ENCODE measurements at regions not wholly inside any gene's neighbourhood (a gene's known extent, or its start where the extent isn't known, plus 50 kb on each side); places are given as distances from the start of the nearest gene placed in this dataset.

DNA sequence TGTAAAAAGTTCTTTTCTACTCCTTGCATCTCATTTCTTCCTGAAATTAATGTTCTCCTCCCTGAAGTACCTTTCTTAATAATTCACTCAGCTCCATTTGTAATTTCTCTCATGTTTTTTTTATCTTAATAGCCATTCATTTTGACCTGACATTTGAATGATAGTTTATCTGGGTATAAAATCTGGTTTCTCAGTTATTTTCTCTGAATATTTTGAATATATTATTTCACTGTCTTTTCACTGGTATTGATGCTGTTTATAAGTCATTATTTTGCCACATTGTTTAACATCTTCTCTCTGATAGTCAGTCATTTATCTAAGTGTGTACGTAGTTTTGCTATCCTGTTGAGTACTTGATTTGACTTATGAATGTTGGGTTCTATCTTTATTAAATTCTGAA, 68.8 kb upstream of the ARHGAP18 start:
- no peak for DNase-seq

DNA sequence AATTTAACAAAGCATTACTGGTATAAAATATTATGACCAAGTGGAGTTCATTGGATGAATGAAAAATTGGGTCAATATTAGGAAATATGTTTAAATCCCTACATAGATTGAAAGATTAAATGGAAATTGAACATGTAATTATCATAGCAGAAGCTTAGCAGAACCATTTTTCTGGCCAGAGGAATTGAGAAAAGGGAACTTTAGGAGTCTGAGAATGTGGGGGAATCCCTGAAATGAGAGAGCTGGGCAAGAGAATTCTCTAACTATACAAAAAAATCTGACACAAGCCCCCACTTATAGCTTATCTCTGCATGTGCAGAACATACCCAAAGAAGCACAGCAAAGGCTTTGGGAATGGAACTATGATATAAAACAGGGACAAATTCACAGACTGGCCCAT, 67.4 kb upstream of the ARHGAP18 start:
- DNase-seq, result no peak

DNA sequence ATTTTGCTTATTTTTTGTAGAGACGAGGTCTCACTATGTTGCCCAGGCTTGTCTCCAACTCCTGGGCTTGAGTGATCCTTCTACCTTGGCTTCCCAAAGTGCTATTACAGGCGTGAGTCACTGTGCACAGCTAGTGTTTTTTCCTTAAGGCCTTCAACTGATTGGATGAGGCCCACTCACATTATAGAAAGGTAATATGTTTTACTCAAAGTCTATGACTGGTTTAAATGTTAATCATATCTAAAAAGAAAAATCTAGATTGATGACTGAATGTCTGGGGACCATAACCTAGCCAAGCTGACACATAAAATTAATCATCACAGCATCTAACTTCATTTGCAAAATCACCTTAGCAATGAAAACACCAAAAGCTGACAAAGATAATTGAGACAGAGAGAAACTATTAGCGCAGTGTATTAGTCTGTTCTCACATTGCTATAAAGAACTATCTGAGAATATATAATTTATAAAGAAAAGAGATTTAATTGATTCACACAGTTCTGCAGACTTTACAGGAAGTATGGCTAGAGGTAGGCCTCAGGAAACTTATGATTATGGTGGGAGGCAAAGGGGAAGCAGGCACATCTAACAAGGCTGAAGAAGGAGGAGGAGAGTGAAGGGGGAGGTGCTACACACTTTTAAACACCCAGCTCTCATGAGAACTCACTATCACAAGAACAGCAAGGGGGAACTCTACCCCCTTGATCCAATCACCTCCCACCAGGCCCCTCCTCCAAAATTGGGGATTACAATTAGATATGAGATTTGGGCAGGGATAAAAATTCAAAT, 66.8 kb upstream of the ARHGAP18 start:
- no peak for DNase-seq

DNA sequence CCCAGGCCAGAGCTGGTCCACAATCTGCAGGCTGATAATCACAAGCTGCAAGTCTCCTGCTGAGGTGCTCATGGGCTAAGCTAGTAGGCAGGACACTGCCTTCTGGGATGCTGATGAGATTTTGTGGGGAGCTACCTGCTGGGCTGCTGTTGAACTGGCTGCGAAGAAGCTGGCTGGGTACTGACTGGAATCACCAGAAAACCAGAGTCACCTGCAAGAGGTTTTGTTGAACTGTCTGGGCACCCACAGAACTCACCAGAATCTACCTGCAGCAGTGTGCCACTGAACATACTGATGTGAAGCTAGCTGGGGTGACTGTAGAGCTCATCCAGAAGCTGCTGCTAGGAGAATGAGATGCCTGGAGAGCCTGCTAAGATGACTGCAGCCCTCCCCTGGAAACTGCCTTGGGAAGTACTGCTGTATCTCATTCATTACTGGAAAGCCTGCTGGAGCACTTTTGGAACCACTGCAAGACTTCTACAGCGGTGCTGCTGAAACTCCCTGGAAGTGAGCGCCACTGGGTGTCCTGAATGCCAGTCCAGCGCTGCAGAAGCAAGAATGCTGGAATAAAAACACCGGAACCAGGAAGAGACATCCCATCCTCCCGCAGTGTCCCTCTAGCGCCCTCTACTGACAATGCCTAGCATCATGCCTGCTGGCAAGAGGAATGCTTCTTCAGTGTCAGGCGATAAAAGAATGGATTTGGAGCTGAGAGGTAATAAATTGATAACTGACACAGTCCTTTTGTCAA, 64.9 kb upstream of the ARHGAP18 start:
- peak; percentile 88 for DNase-seq

DNA sequence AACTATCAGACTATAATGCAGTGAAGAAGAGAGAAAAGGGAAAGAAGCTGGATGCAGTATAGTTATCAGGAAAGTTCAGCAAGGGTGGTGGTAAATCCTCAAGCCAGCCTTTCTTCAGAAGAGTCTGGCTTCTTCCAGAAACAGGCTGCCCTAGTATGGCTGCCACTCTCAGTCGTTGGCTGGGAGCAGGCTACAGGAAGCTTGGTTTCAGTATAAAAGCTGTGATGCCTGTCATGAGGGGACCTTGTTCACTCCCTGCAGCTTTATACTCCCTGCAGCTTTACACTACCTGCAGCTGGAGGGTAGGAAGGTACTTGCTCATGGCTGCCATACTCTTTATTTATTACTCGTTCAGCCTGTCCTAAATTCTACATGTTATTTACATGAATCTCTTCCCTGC, 63.3 kb upstream of the ARHGAP18 start:
- DNase-seq, result no peak

DNA sequence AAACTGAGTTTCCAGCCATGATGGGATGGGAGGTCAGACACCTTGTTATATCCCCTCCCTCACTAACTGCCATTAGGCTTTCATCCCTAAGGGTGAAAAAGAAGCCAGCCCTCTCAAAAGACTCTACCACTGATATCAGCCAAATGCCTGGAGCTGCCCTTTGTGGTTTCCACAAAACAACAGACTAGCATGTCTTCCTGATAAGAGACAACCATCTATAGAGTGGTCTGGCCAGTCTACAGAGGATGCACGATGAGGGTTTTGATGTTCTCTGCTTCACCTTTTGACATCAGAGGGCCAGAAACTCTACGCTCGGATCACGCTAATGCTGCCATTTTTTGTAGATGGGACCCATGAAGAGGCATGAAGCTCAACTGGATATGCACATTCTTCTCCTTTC, 61.7 kb upstream of the ARHGAP18 start:
- no peak for DNase-seq

DNA sequence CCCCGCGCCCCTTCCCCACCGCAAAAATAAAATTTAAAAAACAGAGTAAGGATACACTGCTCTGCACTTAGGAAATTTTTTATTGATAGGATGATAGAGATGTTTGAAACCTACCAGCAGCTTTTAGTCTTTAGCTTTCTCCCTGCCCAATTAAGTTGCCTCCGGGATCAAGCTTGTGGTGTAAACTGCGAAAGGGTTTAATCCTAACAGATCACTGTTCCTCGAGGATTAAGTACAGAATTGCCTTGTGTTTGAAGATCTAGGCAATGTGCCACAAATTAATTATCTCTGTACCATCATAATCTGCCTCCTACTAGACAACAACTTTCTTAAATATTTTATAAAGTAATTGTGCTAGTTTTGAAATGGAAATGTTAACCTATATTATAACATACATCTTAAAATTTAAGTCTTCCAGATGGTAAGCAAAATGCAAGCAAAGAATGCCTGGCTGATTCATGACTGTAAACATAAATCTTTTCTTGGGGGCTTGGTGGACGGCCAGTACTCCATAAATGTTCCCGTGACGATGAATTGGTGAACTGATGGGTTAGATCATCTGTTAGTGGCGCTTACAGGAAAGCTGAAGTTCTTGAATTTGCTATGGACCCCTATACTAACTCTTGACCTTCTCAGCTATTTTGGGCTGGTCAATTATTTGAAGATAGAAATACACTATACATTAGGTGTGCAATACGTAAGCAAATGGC, 58.0 kb upstream of the ARHGAP18 start:
- no peak for DNase-seq

DNA sequence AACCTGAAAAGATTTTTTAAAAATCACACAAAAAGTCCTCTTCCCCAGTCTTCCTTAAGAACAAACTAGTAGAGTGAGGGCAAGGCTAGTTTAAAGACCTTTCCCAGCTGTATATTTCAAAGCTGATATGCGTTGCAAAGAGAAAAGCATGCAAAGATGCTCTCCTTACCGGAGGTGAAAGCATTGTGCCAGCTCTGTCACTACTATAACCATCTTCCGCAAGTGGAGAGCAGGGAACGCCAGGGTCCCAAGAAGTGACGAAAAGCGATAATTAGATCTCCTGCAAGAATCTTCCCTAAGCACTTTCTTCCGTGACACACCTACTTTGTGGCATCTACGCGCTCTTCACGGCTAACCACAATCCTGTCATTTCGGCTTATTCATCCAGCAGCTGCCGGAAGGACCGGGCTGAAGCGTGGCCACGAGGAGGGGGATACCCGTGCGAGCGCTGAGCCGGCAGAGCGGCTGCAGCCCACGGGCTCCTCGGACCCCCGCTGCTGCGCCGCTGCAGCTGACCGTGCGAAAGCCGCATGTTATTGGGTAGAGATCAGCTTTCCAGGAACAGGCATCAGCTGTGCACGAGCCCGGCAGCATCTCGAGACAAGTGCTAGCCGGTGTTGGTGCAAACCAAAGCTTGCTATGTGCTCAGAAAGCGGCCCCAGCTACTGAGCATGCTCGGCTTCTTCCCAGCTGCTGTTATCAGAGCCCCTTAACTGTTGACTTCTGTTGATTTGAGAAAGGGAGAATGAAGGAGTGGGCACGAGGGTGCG, 57.2 kb upstream of the ARHGAP18 start:
- DNase-seq, result peak; percentile 86

DNA sequence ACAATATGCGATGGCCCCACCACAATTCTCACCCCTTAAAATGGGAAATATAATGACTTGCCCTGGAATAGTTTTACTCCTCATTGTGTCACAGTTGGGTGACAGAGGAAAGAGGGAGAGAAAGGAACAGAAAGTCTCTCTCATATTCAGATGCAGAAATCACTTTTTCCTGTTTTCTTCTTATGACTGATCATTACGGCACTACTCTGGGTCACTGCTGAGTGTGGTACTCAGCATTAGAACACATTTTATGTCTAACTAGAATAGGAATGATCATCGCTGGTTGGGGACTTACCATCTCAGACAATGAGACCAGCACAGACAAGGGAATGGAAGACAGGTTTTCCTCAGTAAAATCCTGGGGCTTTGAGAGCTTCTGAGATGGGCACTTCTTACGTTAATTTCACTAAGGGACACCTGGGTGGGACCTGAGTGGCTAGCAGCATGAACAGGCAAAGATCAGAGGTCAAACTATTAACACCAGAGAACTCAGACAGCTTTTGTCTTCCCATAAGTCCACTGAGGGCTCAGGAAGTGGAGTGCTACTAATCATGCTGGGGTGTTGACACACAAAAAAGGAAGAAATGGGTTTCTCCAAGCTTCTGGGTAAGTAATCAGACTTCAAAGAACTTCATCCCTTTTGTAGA, 54.9 kb upstream of the ARHGAP18 start:
- DNase-seq, result no peak

DNA sequence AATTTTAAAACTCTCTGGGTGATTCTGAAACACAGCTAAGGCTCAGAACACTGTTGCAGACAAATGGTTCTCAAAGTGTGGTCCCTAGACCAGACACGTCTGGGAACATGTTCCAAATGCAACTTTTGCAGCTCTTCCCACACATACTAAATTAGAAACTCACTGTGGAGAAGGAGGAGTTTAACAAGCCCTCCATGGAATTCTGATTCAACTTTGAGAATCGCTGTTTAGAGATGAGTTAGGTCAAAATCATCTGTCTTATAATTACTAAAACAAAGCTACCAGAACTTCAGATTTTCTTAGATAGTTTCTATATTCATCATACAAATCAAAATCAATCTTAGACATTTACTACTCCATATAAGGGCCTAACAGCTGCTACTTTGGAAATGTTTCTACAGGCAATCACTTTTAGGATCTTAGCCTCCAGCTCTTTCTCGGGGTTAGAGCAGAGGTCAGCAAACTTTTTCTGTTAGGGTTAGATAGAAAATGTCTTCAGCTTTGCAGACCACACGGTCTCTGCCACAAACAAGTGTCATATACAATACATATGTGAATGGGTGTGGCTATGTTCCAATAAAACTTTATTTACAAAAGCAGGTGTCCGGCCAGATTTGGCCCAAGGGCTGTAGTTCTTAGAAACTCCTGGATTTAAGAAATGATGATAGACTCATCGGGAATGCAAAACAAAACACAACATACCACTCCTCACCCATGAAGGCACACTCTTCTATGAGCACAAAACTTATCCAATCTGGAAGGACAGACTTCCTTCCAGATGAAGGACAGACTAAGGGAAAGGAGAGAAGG, 50.0 kb upstream of the ARHGAP18 start:
- DNase-seq, result no peak

Measured in islet precursor cell (in vitro differentiated cells).